ENCODE measurements at regions not wholly inside any gene's neighbourhood (a gene's known extent, or its start where the extent isn't known, plus 50 kb on each side); places are given as distances from the start of the nearest gene placed in this dataset.

- Mint-ChIP-seq H3K9me3 (no peaks in the 10 kb centered on the region), H3K36me3 (peaks cover 0 to 4% of the 10 kb centered on the region in 2 donors), H3K27ac (no peak overlapping the region)
- DNase-seq (ENCODE audit: low spot score in 2 of 2): no peak
- no peak for ATAC-seq
These were observed 356.9 kb downstream of the RAB28 start for GRCh38 chr4:13126976-13127910.

- Mint-ChIP-seq H3K27ac (no peak overlapping the region), H3K9me3 (peaks cover 3 to 4% of the 10 kb centered on the region in 2 donors), H3K36me3 (no peaks in the 10 kb centered on the region)
- DNase-seq (ENCODE audit: low spot score in 2 of 2) (no peak), ATAC-seq (no peak)
These were observed 365.5 kb downstream of the RAB28 start for GRCh38 chr4:13118633-13119032.

- Mint-ChIP-seq H3K36me3 (peaks cover 0 to 7% of the 10 kb centered on the region in 2 donors), H3K9me3 (peaks cover 3 to 4% of the 10 kb centered on the region in 2 donors), H3K27ac (no peak overlapping the region)
- DNase-seq (ENCODE audit: low spot score in 2 of 2) (no peak), ATAC-seq (no peak)
These were observed 367.0 kb downstream of the RAB28 start for GRCh38 chr4:13117185-13117584.

GRCh38 chr4:13112030-13112429 lies 372.1 kb downstream of the RAB28 start:
- ATAC-seq (no peak), DNase-seq (ENCODE audit: low spot score in 2 of 2) (no peak)
- H3K27ac Mint-ChIP-seq: no peak overlapping the region
- peaks cover 21 to 28% of the 10 kb centered on the region in 2 donors for H3K9me3 Mint-ChIP-seq
- H3K36me3 Mint-ChIP-seq: peaks cover 6 to 35% of the 10 kb centered on the region in 2 donors

GRCh38 chr4:13109536-13109935 lies 374.6 kb downstream of the RAB28 start:
- ATAC-seq (no peak), DNase-seq (ENCODE audit: low spot score in 2 of 2) (no peak)
- Mint-ChIP-seq H3K9me3 (peaks cover 21 to 28% of the 10 kb centered on the region in 2 donors), H3K36me3 (peaks cover 6 to 35% of the 10 kb centered on the region in 2 donors), H3K27ac (no peak overlapping the region)

GRCh38 chr4:13108096-13108495 lies 376.0 kb downstream of the RAB28 start:
- H3K27ac Mint-ChIP-seq: no peak overlapping the region
- DNase-seq (ENCODE audit: low spot score in 2 of 2) (no peak), ATAC-seq (no peak)
- H3K36me3 Mint-ChIP-seq: peaks cover 6 to 34% of the 10 kb centered on the region in 2 donors
- peaks cover 21 to 28% of the 10 kb centered on the region in 2 donors for H3K9me3 Mint-ChIP-seq

GRCh38 chr4:13103382-13104015 lies 380.6 kb downstream of the RAB28 start:
- H3K9me3 Mint-ChIP-seq: peaks cover 10 to 13% of the 10 kb centered on the region in 2 donors
- H3K27ac Mint-ChIP-seq: no peak overlapping the region

GRCh38 chr4:13102092-13102742 lies 381.9 kb downstream of the RAB28 start:
- Mint-ChIP-seq H3K9me3 (peaks cover 0 to under 1% of the 10 kb centered on the region in 2 donors), H3K27ac (no peak overlapping the region), H3K36me3 (peaks cover 0 to 7% of the 10 kb centered on the region in 2 donors)
- DNase-seq (ENCODE audit: low spot score in 2 of 2): no peak
- ATAC-seq: no peak

More at GRCh38 chr4:13103382-13104015, 380.6 kb downstream of the RAB28 start:
- peaks cover 6 to 16% of the 10 kb centered on the region in 2 donors for H3K36me3 Mint-ChIP-seq
- no peak for DNase-seq (ENCODE audit: low spot score in 2 of 2)
- ATAC-seq: no peak

- Mint-ChIP-seq H3K36me3 (peaks cover 0 to 7% of the 10 kb centered on the region in 2 donors), H3K9me3 (no peaks in the 10 kb centered on the region), H3K27ac (no peak overlapping the region)
- DNase-seq (ENCODE audit: low spot score in 2 of 2): no peak
- ATAC-seq: no peak
These were observed 386.2 kb downstream of the RAB28 start for GRCh38 chr4:13097971-13098370.

GRCh38 chr4:13095722-13096121 lies 388.4 kb downstream of the RAB28 start:
- Mint-ChIP-seq H3K36me3 (peaks cover 0 to 7% of the 10 kb centered on the region in 2 donors), H3K9me3 (no peaks in the 10 kb centered on the region), H3K27ac (no peak overlapping the region)
- ATAC-seq: no peak
- no peak for DNase-seq (ENCODE audit: low spot score in 2 of 2)

- H3K36me3 Mint-ChIP-seq: no peaks in the 10 kb centered on the region
- no peaks in the 10 kb centered on the region for H3K9me3 Mint-ChIP-seq
- H3K27ac Mint-ChIP-seq: no peak overlapping the region
- ATAC-seq (no peak), DNase-seq (ENCODE audit: low spot score in 2 of 2) (no peak)
These were observed 391.0 kb downstream of the RAB28 start for GRCh38 chr4:13093170-13093569.

GRCh38 chr4:13092702-13093101 lies 391.4 kb downstream of the RAB28 start:
- DNase-seq (ENCODE audit: low spot score in 2 of 2): no peak
- no peaks in the 10 kb centered on the region for H3K9me3 Mint-ChIP-seq
- no peaks in the 10 kb centered on the region for H3K36me3 Mint-ChIP-seq
- H3K27ac Mint-ChIP-seq: no peak overlapping the region
- no peak for ATAC-seq

GRCh38 chr4:13089659-13089998 lies 394.5 kb downstream of the RAB28 start:
- H3K27ac Mint-ChIP-seq: no peak overlapping the region

GRCh38 chr4:13088726-13089658 lies 395.1 kb downstream of the RAB28 start:
- ATAC-seq (no peak), DNase-seq (ENCODE audit: low spot score in 2 of 2) (no peak)
- H3K36me3 Mint-ChIP-seq: no peaks in the 10 kb centered on the region
- peaks cover 0 to 6% of the 10 kb centered on the region in 2 donors for H3K9me3 Mint-ChIP-seq
- H3K27ac Mint-ChIP-seq: no peak overlapping the region

More at GRCh38 chr4:13089659-13089998, 394.5 kb downstream of the RAB28 start:
- DNase-seq (ENCODE audit: low spot score in 2 of 2) (no peak), ATAC-seq (no peak)
- Mint-ChIP-seq H3K9me3 (peaks cover 0 to 1% of the 10 kb centered on the region in 2 donors), H3K36me3 (no peaks in the 10 kb centered on the region)

- no peak overlapping the region for H3K27ac Mint-ChIP-seq
- peaks cover 0 to 6% of the 10 kb centered on the region in 2 donors for H3K36me3 Mint-ChIP-seq
- H3K9me3 Mint-ChIP-seq: peaks cover 6 to 10% of the 10 kb centered on the region in 2 donors
- DNase-seq (ENCODE audit: low spot score in 2 of 2) (no peak), ATAC-seq (no peak)
These were observed 397.1 kb downstream of the RAB28 start for GRCh38 chr4:13087041-13087440.

- no peak for DNase-seq (ENCODE audit: low spot score in 2 of 2)
- no peak for ATAC-seq
- H3K36me3 Mint-ChIP-seq: peaks cover 0 to 17% of the 10 kb centered on the region in 2 donors
- H3K9me3 Mint-ChIP-seq: peaks cover 18 to 21% of the 10 kb centered on the region in 2 donors
- no peak overlapping the region for H3K27ac Mint-ChIP-seq
These were observed 399.9 kb downstream of the RAB28 start for GRCh38 chr4:13084210-13084609.
